ENCODE measurements at regions not wholly inside any gene's neighbourhood (a gene's known extent, or its start where the extent isn't known, plus 50 kb on each side); places are given as distances from the start of the nearest gene placed in this dataset.

DNA sequence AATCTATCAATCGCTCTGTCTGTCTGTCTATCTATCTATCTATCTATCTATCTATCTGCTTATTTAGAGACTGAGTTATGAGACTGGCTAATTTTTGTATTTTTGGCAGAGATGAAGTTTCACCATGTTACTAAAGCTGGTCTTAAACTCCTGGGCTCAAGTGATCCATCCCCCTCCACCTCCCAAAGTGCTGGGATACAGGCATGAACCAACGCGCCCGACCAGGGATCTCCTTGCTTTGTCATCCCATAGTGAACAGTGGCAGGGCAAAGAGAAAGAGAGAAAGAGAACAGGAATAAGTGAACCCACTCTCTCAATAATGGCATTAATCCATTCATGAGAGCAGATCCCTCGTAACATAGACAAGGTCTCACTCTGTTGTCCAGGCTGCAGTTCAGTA is 66.4 kb upstream of the DSP start:
- DNase-seq (ENCODE audit: low spot score) (no peak), ATAC-seq (no peak)
- Mint-ChIP-seq H3K9me3 (no peaks in the 10 kb centered on the region), H3K36me3 (ENCODE audit: low read depth) (no peaks in the 10 kb centered on the region), H3K4me1 (no peaks in the 10 kb centered on the region), H3K4me3 (no peak overlapping the region), H3K27ac (no peak overlapping the region), H3K27me3 (ENCODE audit: insufficient read depth, low read depth, poor library complexity) (peaks cover 4% of the 10 kb centered on the region)
- no peaks in the 10 kb centered on the region for H3K36me3 ChIP-seq (ENCODE audit: insufficient read depth)
- no peak overlapping the region for H3K4me3 ChIP-seq
- no peaks in the 10 kb centered on the region for H3F3A ChIP-seq (replicated peaks; ENCODE audit: low read depth)
- H3K4me2 ChIP-seq: no peak overlapping the region
- no peaks in the 10 kb centered on the region for H3K4me1 ChIP-seq (ENCODE audit: insufficient read depth)
- peaks cover 5% of the 10 kb centered on the region; the same call in 1 of the 2 replicates for H3K9me2 ChIP-seq (ENCODE audit: insufficient read depth)
- no peaks in the 10 kb centered on the region for H3K27me3 ChIP-seq (ENCODE audit: insufficient read depth)
- H3K79me2 ChIP-seq (replicated peaks; ENCODE audit: insufficient read depth): no peaks in the 10 kb centered on the region
- no peak overlapping the region for H2AFZ ChIP-seq
- H3K27ac ChIP-seq (ENCODE audit: low read depth): no peak overlapping the region
- TF ChIP-seq ZNF114 (CRISPR knock-in tag; IDR thresholded peaks at IDR 0.05): no peak
- TF ChIP-seq CREB1 (CRISPR knock-in tag; IDR thresholded peaks at IDR 0.05; ENCODE audit: low read depth): no peak
- TF ChIP-seq ZNF462 (CRISPR knock-in tag; IDR thresholded peaks at IDR 0.05): no peak
- TF ChIP-seq EZH2phosphoT487 (IDR thresholded peaks at IDR 0.05; ENCODE audit: unreplicated experiment): no peak
- no peak for TF ChIP-seq POLR2AphosphoS5 (IDR thresholded peaks at IDR 0.05; ENCODE audit: low read depth)
- TF ChIP-seq STAT1 (IDR thresholded peaks at IDR 0.05; ENCODE audit: unreplicated experiment): no peak
- no peak for TF ChIP-seq JUNB (IDR thresholded peaks at IDR 0.05; ENCODE audit: unreplicated experiment)
- no peak for TF ChIP-seq EZH2 (IDR thresholded peaks at IDR 0.05; ENCODE audit: low read depth, unreplicated experiment)
- TF ChIP-seq CTCF (conservative IDR thresholded peaks at IDR 0.05; ENCODE audit: low read depth in 2 of 2): no peak
- no peak for TF ChIP-seq ZNF331 (CRISPR knock-in tag; IDR thresholded peaks at IDR 0.05; ENCODE audit: low read depth)
- TF ChIP-seq NANOG (IDR thresholded peaks at IDR 0.05; ENCODE audit: borderline replicate concordance): no peak
- H4K20me1 ChIP-seq (replicated peaks; ENCODE audit: insufficient read depth): no peaks in the 10 kb centered on the region
